Liver (tissue), 8 donors: ENCODE measurements at regions not wholly inside any gene's neighbourhood (a gene's known extent, or its start where the extent isn't known, plus 50 kb on each side); places are given as distances from the start of the nearest gene placed in this dataset.

Source experiments
- DNase-seq: peaks from one replicate; pipeline ENCODE4 v3.0.0-alpha.2; 2017; ENCODE audit warnings: low spot score
- H3K27ac ChIP-seq, 2 donors: one replicate each; pipeline ENCODE4 v1.7.0; 2013; ENCODE audit warnings: inconsistent platforms in 2 of 2, low read length in 2 of 2, control low read depth in 1 of 2, low read depth in 1 of 2, mild to moderate bottlenecking in 1 of 2
- H3K27me3 ChIP-seq, 4 donors: one replicate each; pipeline versions ENCODE4 v1.6.1 to v1.7.0; 2013; ENCODE audit warnings: low read length in 3 of 4, inconsistent platforms in 1 of 4, mild to moderate bottlenecking in 1 of 4, moderate library complexity in 1 of 4; ENCODE audit not compliant: control insufficient read depth in 4 of 4, insufficient read depth in 4 of 4
- H3K36me3 ChIP-seq, 4 donors: one replicate each; pipeline versions ENCODE4 v1.6.1 to v1.7.0; 2013; ENCODE audit warnings: low read length in 3 of 4, mild to moderate bottlenecking in 3 of 4, low read depth in 1 of 4, moderate library complexity in 1 of 4; ENCODE audit not compliant: control insufficient read depth in 4 of 4, insufficient read depth in 3 of 4
- H3K4me1 ChIP-seq, 4 donors: one replicate each; pipeline versions ENCODE4 v1.6.1 to v1.7.0; 2013; ENCODE audit warnings: low read length in 3 of 4, mild to moderate bottlenecking in 3 of 4, moderate library complexity in 1 of 4; ENCODE audit not compliant: control insufficient read depth in 4 of 4, insufficient read depth in 4 of 4
- H3K4me3 ChIP-seq, 3 donors: one replicate each; pipeline versions ENCODE4 v1.6.1 to v1.7.0; 2013; ENCODE audit warnings: low read length in 3 of 3, control low read depth in 1 of 3, low read depth in 1 of 3, mild to moderate bottlenecking in 1 of 3
- H3K9ac ChIP-seq, 2 donors: one replicate each; pipeline ENCODE4 v1.7.0; 2013; ENCODE audit warnings: low read length in 2 of 2, mild to moderate bottlenecking in 2 of 2, moderate library complexity in 2 of 2, control low read depth in 1 of 2, low read depth in 1 of 2
- H3K9me3 ChIP-seq, 4 donors: one replicate each; pipeline versions ENCODE4 v1.6.1 to v1.7.0; 2013; ENCODE audit warnings: low read length in 3 of 4; ENCODE audit not compliant: control insufficient read depth in 4 of 4
- CTCF ChIP-seq: fragments of 150-350 bp; IDR thresholded peaks from 2 replicates; pipeline ENCODE4 v1.5.1; 2017; ENCODE audit warnings: improper control_type of control experiment, low read depth, low read length; ENCODE audit not compliant: missing input control
- EGR1 ChIP-seq, 2 donors: IDR thresholded peaks; 2 replicates each; pipeline ENCODE4 v1.6.1; 2016 to 2018; ENCODE audit warnings: antibody characterized with exemption in 2 of 2, low read depth in 2 of 2
- FOXA2 ChIP-seq: IDR thresholded peaks from 2 replicates; pipeline ENCODE4 v1.6.1; 2016; ENCODE audit warnings: antibody characterized with exemption
- GABPA ChIP-seq, 2 donors: IDR thresholded peaks in 1 of 2; conservative IDR thresholded peaks in 1 of 2; 2 replicates each; pipeline ENCODE4 v1.6.1; 2016; ENCODE audit warnings: antibody characterized with exemption in 2 of 2, mild to moderate bottlenecking in 1 of 2, moderate library complexity in 1 of 2
- HNF4A ChIP-seq, 2 donors: conservative IDR thresholded peaks; 2 replicates each; pipeline ENCODE4 v1.6.1; 2016; ENCODE audit warnings: antibody characterized with exemption in 2 of 2, mild to moderate bottlenecking in 2 of 2
- HNF4G ChIP-seq: IDR thresholded peaks from 2 replicates; pipeline ENCODE4 v1.6.1; 2016; ENCODE audit warnings: antibody characterized with exemption
- JUND ChIP-seq, 2 donors: IDR thresholded peaks; 2 replicates each; pipeline ENCODE4 v1.6.1; 2016; ENCODE audit warnings: antibody characterized with exemption in 2 of 2
- MAX ChIP-seq: IDR thresholded peaks from 2 replicates; pipeline ENCODE4 v1.6.1; 2016; ENCODE audit warnings: antibody characterized with exemption
- NR2F2 ChIP-seq: IDR thresholded peaks from 2 replicates; pipeline ENCODE4 v1.6.1; 2016; ENCODE audit warnings: antibody characterized with exemption
- RAD21 ChIP-seq, 2 donors: IDR thresholded peaks; 2 replicates each; pipeline ENCODE4 v1.6.1; 2016; ENCODE audit warnings: antibody characterized with exemption in 2 of 2, mild to moderate bottlenecking in 2 of 2
- REST ChIP-seq: IDR thresholded peaks from 2 replicates; pipeline ENCODE4 v1.6.1; 2016; ENCODE audit warnings: antibody characterized with exemption, mild to moderate bottlenecking
- RXRA ChIP-seq, 2 donors: IDR thresholded peaks; 2 replicates each; pipeline ENCODE4 v1.6.1; 2017 to 2018; ENCODE audit warnings: antibody characterized with exemption in 2 of 2, mild to moderate bottlenecking in 1 of 2
- SP1 ChIP-seq: IDR thresholded peaks from 2 replicates; pipeline ENCODE4 v1.6.1; 2018; ENCODE audit warnings: antibody characterized with exemption, mild to moderate bottlenecking
- TAF1 ChIP-seq: conservative IDR thresholded peaks from 2 replicates; pipeline ENCODE4 v1.6.1; 2016; ENCODE audit warnings: antibody characterized with exemption, mild to moderate bottlenecking
- YY1 ChIP-seq: IDR thresholded peaks from 2 replicates; pipeline ENCODE4 v1.6.1; 2016; ENCODE audit warnings: antibody characterized with exemption, mild to moderate bottlenecking
- ZBTB33 ChIP-seq: IDR thresholded peaks from 2 replicates; pipeline ENCODE4 v1.6.1; 2016; ENCODE audit warnings: antibody characterized with exemption
- WGBS: extraction: QIAGEN DNeasy Blood & Tissue Kit; methylation state at CpG from one replicate; pipeline ENCODE4 v1.1.7; 2013; 5-methylcytosine and 5-hydroxymethylcytosine counted together
- TF ChIP-seq, protein P1 (sequence below): IDR thresholded peaks from 2 replicates; pipeline ENCODE4 v1.6.1; 2016; ENCODE audit warnings: antibody characterized with exemption
- donor health status: healthy.
- donor health status: healthy.
- donor health status: healthy.
- donor health status: healthy.
- donor health status: healthy.

DNA sequence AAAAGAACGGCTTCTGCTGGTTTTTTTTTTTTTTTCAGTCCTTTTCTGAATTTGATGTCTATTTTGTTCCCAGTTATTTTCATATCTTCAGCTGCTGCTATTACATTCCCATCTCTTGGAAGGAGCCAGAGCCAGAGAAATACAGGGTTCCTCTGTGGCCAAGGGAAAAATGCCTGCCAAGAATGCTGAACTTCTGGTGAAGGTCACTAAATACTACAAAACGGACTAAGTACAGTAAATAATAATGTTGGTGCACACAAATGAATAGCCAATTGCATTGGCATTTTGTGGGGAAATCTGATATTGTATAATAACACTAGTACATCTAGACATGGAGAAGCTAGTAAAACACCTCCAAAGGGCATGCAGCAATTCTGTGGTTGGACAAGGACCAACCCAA lies 56.3 kb upstream of the ZEB1 start (continued):
- peak; percentile 68 for TF ChIP-seq NR2F2
- no peak for TF ChIP-seq CTCF

DNA sequence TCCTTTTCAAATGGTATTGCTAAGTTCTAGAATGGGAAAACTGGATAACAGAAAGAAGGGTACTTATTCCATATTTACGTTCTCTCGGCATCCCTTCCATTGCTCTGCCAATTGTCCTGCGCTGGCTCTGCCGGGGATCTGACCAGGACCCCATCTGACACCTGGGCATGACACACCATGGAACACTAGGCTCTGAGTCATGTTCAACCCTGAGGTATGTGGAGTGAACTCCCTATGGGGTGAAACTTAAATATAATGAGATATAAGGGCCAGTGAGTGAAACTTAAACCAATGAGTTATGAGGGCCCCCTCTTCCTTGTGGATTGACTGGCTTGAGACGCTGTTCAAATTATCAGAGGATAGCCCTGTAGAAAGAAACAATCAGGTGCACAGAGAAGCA lies 55.1 kb upstream of the ZEB1 start:
- no peak overlapping the region for H3K9ac ChIP-seq
- DNase-seq: no peak
- H3K4me3 ChIP-seq: no peak overlapping the region
- no peak for TF ChIP-seq GABPA (IDR thresholded peaks at IDR 0.05 in 1 of 2, conservative IDR thresholded peaks at IDR 0.05 in 1 of 2)
- TF ChIP-seq ZBTB33: no peak
- no peak for TF ChIP-seq EGR1 (IDR thresholded peaks at IDR 0.05; ENCODE audit: low read depth in 2 of 2)
- no peak for TF ChIP-seq HNF4A (conservative IDR thresholded peaks at IDR 0.05)
- no peak for TF ChIP-seq RXRA (IDR thresholded peaks at IDR 0.05)
- TF ChIP-seq MAX: no peak
- no peak for TF ChIP-seq JUND (IDR thresholded peaks at IDR 0.05)
- no peak for TF ChIP-seq TAF1
- TF ChIP-seq YY1: no peak
- TF ChIP-seq FOXA2: no peak
- no peak for TF ChIP-seq CTCF
- TF ChIP-seq SP1: no peak
- no peak for TF ChIP-seq NR2F2
- TF ChIP-seq RAD21 (IDR thresholded peaks at IDR 0.05): no peak
- no peak for TF ChIP-seq REST
- no peak for TF ChIP-seq HNF4G
- TF ChIP-seq, protein P1, sequence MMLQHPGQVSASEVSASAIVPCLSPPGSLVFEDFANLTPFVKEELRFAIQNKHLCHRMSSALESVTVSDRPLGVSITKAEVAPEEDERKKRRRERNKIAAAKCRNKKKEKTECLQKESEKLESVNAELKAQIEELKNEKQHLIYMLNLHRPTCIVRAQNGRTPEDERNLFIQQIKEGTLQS: no peak
- H3K9me3 ChIP-seq: no peaks in the 10 kb centered on the region
- H3K27me3 ChIP-seq: no peaks in the 10 kb centered on the region
- no peak overlapping the region for H3K27ac ChIP-seq
- no peaks in the 10 kb centered on the region for H3K4me1 ChIP-seq
- 97% methylated on average over 5 of the region's 5 CpGs for WGBS
- no peaks in the 10 kb centered on the region for H3K36me3 ChIP-seq
